HG03469 (cell line): ENCODE measurements at regions not wholly inside any gene's neighbourhood (a gene's known extent, or its start where the extent isn't known, plus 50 kb on each side); places are given as distances from the start of the nearest gene placed in this dataset.
"Not testable (repeated sequence)": the region's sequence is repeated elsewhere in the genome, so short reads cannot be mapped to it uniquely, and the experiment has no call there.

Experiments
- ATAC-seq: cut with Tn5 transposase; IDR thresholded peaks from one replicate; pipeline ENCODE4 v1.9.1; 2021; ENCODE audit warnings: mild to moderate bottlenecking, moderate library complexity, moderate number of reproducible peaks; ENCODE audit not compliant: unreplicated experiment

- ATAC-seq, result not testable (repeated sequence)
Observed at GRCh38 chr7:76736724-76737123, 109.6 kb upstream of the POMZP3 start.

GRCh38 chr7:76736091-76736490 lies 109.0 kb upstream of the POMZP3 start:
- ATAC-seq, result not testable (repeated sequence)

GRCh38 chr7:76735668-76736067 lies 108.6 kb upstream of the POMZP3 start:
- peak; percentile 74 for ATAC-seq

GRCh38 chr7:76728571-76728974 lies 101.5 kb upstream of the POMZP3 start:
- ATAC-seq, result not testable (repeated sequence)

GRCh38 chr7:76723928-76724327 lies 96.8 kb upstream of the POMZP3 start:
- ATAC-seq, result not testable (repeated sequence)

GRCh38 chr7:76716551-76716950 lies 89.5 kb upstream of the POMZP3 start:
- not testable (repeated sequence) for ATAC-seq

- not testable (repeated sequence) for ATAC-seq
Observed at GRCh38 chr7:76712926-76713325, 85.8 kb upstream of the POMZP3 start.

GRCh38 chr7:76711648-76712047 lies 84.6 kb upstream of the POMZP3 start:
- not testable (repeated sequence) for ATAC-seq

- not testable (repeated sequence) for ATAC-seq
Observed at GRCh38 chr7:76709703-76710102, 82.6 kb upstream of the POMZP3 start.

- not testable (repeated sequence) for ATAC-seq
Observed at GRCh38 chr7:76708446-76708845, 81.4 kb upstream of the POMZP3 start.

GRCh38 chr7:76703815-76704214 lies 76.7 kb upstream of the POMZP3 start:
- ATAC-seq, result not testable (repeated sequence)

GRCh38 chr7:76686277-76686676 lies 59.2 kb upstream of the POMZP3 start:
- ATAC-seq, result not testable (repeated sequence)

- ATAC-seq, result not testable (repeated sequence)
Observed at GRCh38 chr7:76684737-76685136, 57.7 kb upstream of the POMZP3 start.

GRCh38 chr7:76683631-76684030 lies 56.6 kb upstream of the POMZP3 start:
- not testable (repeated sequence) for ATAC-seq

GRCh38 chr7:76681810-76682209 lies 54.7 kb upstream of the POMZP3 start:
- ATAC-seq, result not testable (repeated sequence)

- not testable (repeated sequence) for ATAC-seq
Observed at GRCh38 chr7:76679174-76679573, 52.1 kb upstream of the POMZP3 start.

- ATAC-seq, result not testable (repeated sequence)
Observed at GRCh38 chr7:76678500-76678899, 51.4 kb upstream of the POMZP3 start.

GRCh38 chr7:76676890-76677289 lies 49.8 kb upstream of the POMZP3 start:
- not testable (repeated sequence) for ATAC-seq
